ENCODE measurements at regions not wholly inside any gene's neighbourhood (a gene's known extent, or its start where the extent isn't known, plus 50 kb on each side); places are given as distances from the start of the nearest gene placed in this dataset.

DNA sequence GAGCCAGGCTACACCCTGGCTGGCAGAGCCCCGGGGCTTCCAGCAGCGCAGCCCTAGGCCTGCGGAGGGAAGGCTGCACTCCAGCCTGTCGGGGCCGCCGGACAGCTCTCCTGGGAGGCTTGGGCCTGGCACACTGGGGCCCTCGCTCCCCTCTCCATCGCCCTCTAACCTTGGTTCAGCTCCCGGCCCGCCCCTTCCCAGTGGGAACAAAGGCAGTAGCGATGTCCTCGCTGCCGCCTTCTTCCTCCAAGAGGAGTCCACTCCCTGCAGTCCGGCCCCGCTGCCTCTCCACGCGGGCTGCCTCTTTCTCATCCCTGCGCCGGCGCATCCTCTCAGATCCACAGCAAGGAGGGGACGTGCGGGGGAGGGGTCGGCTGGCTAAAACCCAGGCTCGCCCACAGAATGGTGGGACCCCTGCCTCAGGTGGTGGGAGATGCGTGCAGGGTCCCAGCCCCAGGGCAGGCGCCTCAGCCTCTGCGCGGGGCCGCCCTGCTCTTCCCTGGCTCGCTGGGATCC, 138.1 kb downstream of the TWIST2 start:
- TF ChIP-seq CTCF (IDR thresholded peaks at IDR 0.05), result no peak
- TF ChIP-seq POLR2A (IDR thresholded peaks at IDR 0.05), result no peak
